ENCODE measurements at regions not wholly inside any gene's neighbourhood (a gene's known extent, or its start where the extent isn't known, plus 50 kb on each side); places are given as distances from the start of the nearest gene placed in this dataset.

DNA sequence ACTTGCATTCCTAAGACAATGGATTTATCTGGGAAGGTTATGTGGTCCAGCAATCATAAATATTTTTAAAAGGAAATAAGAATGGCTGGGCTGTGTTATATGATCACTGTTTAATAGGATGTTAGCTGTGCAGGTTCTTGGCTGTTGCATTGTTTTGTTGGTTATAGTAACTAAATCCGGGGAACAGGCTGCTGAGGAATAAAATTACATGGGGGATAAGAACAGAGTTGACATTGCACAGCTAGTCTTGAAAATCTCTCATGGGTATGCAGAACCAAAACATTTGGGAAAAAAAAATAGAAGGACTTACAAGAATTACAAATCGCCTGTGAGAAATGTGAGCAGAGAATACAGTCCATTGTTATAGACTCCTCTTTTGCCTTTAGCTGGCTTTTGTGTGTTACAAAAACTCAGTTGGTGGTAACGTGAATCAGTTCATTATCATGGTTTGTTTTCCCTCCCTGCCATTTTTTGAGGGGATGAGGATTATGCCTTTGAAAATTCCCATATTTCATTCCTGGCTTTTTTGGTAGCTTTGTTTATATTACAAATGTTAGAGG is 375.3 kb upstream of the DAB2 start:
- DNase-seq (ENCODE audit: low spot score): no peak

DNA sequence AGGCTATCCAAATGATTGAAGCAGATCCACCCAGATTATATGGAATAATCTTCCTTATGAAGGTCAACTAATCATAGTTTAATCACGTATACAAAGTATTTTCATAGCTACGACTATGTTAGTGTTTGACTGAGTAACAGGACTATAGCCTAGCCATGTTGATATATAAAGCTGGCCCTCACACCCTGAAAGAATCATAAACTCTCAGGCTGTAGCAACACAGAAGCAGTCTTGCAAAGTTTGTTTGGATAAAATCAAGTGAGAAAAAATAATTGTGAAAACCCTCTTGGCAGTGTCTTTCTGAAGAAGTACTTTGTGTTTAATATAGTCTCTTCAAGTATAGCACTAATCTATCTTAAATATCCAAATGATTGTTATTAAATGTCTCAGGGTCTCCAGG is 374.5 kb upstream of the DAB2 start:
- DNase-seq (ENCODE audit: low spot score): no peak

DNA sequence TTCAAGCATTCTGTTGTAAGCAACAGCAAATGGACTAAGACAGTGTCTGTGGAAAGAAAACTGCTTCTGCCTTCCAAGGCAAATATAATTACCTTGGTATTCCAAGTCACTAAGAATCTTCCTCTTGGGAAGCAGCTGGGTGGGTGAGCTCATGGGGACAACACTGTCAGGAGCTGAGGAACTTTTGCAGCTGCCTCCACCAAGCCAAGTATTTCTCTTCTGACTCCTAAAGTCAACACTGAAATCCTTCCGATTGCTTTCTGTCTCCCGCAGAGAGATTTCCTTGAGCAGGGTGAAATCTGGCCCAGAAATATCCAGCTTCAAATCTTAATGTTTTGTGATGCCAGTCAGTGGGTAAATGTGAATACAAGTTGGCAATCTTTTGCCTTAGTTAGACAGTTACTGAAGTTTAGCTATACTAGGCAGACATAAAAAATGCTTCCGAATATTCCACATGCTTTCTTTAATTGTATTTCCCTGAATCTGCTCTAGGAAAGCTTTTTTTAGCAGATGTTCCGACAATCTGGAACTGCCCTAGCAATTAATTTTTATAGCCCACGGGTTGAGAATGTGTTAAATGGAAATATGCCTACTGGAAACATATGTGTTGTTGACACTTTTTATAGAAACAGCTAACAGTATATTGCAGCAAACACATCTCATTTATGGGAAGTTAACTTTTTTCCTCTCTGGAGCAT is 369.9 kb upstream of the DAB2 start:
- no peak for DNase-seq (ENCODE audit: low spot score)

DNA sequence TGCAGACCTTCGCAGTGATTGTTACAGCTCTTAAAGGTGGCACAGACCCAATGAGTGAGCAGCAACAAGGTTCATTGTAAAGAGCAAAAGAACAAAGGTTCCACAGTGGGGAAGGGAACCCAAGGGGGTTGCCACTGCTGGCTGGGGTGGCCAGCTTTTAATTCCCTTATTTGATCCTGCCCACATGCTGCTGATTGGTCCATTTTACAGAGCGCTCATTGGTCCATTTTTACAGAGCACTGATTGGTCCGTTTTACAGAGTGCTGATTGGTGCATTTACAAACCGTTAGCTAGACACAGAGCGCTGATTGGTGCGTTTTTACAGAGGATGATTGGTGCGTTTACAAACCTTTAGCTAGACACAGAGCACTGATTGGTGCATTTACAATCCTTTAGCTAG is 360.6 kb upstream of the DAB2 start:
- DNase-seq (ENCODE audit: low spot score): no peak

DNA sequence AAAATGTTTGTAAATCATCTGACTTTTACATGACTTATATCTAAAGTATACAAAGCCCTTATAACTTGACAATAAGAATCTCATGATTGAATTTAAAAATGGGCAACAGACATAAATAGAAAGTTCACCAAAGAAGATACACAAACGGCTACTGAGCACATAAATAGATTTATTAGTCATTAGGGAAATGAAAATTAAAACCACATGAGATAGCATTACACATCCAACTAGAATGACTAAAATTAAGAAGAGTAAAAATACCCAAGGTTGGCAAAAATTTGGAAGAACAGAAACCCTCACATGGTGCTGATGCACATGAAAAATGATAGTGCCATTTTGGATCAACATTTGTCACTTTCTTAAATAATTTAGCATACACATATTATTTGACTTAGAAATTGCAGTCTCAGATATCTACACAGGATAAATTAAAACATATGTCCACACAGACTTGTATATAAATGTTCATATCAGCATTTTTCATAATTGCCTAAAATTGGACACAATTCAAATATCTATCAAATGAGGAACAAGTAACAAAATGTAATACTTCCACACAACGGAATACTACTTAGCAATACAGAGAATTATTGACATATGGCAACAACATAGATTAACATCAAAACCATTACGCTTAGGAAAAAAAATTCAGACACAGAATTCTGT is 359.1 kb upstream of the DAB2 start:
- no peak for DNase-seq (ENCODE audit: low spot score)

DNA sequence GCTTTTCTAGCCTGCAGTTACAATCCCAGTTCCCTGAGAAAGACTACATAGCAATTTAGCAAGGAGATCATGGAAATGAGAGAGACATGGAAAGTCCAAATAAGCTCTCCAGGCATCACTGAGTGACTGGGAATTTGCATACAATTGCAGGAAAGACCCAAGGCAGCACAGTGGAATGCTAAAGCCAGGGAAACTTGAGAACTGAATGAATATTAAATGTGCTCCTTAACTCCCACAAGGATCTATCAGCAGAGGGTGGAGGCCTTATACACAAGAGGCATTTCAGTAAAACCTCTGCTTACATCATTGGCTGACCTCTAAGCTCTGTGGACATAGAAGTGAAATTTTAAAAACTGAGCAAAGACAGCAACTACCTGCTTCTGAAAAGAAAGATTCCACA is 355.6 kb upstream of the DAB2 start:
- DNase-seq (ENCODE audit: low spot score): no peak

DNA sequence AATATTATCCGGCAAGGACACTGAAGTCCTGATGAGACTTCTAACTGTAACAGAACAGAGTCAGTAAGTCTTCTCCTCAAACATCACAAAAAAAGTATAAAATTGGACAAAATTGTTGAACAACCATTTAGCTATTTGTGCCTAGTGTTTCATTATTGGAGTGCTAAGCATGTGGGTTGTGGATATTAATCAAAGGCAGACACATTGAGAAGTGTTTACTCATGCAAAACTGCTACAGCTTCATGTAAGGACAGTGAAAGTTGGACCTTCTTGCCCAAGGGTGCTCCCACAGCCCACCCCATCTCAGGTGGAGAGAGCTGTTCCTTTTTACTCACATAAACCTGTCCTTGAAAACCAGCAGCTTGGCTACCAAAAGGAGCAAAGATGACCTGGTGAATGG is 355.1 kb upstream of the DAB2 start:
- no peak for DNase-seq (ENCODE audit: low spot score)

DNA sequence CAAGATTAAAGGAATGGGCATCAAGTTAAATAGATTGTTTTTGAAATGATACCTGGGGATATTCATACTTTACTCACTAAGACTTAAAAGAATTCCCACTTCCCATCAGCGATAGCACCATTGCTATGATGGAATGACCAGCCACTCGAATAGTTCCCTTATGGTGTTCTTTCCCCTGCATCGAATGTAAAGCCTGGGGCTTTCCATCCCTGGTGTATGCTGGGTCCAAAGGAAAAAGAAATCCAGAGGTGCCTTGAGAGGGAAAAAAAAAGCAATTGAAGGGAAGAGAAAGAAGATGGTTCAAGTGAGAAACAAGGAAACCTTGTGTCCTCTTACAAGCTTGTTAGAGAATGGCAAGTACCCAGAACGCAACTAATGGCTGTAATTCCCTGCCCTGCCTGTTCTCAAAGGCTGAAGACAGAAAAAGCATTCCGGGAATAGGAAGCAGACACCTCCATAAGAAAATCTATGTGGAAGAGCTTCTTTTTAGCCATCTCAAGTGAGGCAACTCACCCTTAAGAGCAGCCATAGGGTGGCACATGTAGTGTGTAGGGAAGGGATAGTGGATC is 351.1 kb upstream of the DAB2 start:
- DNase-seq (ENCODE audit: low spot score): no peak

DNA sequence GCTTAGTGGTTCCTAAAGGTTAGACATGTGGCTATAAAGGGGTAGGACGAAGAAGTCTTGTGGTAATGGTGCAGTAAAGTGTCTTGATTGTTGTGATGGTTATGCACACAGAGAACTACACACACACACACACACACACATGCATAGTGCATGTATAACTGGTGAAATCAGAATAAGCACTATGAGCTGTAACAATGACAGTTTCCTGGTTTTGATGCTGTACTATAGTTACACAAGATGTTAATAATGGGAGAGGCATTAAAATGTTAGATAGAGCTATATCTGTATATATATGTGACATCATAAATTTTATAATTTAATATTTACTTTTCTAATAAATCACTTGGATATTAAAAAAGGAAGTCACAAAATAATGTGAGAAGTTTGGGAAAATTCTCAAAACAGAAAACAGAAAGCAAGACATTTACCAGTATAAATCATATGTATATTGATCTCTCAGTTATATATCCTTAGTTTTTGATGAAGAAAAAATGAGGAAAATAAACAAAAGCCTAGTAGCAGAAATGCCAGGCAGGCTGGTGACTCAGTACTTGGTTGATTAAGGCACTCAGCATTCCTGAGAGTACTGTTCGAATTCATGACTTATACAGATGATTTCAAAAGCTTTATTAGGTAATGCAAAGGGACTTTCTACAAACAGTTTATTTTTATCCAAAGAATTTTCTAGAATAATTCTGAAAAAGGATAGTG is 350.5 kb upstream of the DAB2 start:
- no peak for DNase-seq (ENCODE audit: low spot score)

DNA sequence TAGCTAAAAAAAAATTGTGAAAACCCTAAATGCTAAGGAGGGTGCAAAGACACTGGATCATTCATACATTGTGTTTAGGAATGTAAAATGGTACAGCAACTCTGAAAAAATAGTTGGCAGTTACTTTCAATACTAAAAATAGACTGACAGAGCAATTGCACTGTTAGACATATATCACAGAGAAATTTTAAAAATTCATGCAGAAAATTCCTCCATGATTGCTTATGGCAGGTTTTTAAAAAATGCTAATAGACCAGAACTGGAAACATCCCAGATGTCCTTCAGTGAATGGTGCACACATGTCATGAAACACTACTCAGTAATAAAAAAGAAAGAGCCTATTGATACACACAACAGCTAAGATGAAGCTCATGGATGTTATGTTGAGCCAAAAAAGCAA is 349.8 kb upstream of the DAB2 start:
- no peak for DNase-seq (ENCODE audit: low spot score)

DNA sequence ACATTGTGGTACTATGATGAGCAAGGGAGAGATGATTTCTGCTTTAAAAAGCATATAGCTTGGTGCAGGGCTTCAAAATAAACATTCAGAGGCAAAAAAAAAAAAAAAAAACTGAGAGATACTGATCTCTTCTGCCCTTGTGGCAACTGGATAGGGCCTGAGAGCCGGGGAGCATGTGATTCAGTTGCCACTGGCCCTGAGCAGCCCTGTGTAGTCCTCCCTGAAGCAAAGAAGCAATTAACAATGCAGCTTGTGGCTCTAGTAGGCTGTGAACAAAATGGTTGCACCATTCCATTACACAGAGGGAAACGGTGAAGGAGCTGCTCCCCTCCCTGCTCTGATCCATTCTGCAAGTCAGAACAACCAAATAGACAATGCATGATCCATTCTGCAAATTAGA is 347.5 kb upstream of the DAB2 start:
- no peak for DNase-seq (ENCODE audit: low spot score)

DNA sequence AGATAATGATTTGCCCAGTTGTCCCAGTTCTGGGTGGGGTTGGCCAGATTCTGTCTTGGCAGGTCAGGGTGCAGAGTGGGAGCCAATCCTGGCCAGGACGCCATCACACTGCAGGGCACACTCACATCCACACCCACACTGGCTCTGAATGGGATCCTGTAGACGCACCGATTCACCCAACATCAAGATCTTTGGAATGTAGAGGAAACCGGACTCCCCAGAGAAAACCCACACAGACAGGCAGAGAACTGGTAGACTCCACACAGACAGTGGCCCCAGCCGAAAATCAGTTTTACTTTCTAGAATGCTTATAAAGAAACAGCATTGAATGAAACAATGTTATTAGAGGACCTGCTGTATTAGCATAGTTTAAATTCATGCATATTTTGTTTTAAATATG is 343.1 kb upstream of the DAB2 start:
- DNase-seq (ENCODE audit: low spot score): no peak

DNA sequence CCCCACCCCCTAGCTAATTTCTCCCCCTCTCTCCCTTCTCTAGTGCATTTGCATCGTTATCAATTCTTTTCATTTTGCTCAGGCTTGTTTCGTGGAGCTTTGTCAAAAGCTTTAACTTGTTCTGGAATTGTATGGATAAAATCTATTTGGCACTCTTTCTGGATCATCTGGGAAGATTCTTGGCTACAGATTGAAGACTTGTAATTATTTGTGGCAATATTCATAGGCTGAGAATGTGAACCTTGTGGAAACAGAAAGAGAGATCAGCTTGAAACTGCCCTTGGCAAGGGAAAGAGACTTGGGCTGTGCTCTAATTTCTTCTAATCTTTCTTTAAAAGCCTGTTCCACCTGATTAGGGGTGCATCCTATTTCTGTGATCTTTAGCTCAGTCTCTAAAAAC is 340.6 kb upstream of the DAB2 start:
- DNase-seq (ENCODE audit: low spot score): no peak

DNA sequence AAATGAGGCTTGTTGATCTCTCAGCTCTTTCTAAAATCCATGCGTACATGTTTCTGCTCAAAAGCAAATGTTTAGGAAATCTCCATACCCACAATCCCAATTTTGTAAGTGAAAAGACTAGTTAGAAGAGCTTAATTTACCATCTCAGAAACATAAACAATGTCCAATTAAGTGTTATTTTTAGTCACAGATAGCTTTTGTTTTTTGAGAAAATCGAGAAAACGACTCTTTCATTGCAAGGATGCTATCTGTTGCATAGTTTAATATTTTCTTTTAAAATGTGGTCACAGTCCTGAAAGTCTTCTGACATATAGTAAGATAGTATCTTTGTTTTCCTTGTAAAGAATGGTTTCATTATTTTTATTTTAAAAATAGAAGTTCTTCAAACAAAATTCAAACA is 338.0 kb upstream of the DAB2 start:
- DNase-seq (ENCODE audit: low spot score): no peak

DNA sequence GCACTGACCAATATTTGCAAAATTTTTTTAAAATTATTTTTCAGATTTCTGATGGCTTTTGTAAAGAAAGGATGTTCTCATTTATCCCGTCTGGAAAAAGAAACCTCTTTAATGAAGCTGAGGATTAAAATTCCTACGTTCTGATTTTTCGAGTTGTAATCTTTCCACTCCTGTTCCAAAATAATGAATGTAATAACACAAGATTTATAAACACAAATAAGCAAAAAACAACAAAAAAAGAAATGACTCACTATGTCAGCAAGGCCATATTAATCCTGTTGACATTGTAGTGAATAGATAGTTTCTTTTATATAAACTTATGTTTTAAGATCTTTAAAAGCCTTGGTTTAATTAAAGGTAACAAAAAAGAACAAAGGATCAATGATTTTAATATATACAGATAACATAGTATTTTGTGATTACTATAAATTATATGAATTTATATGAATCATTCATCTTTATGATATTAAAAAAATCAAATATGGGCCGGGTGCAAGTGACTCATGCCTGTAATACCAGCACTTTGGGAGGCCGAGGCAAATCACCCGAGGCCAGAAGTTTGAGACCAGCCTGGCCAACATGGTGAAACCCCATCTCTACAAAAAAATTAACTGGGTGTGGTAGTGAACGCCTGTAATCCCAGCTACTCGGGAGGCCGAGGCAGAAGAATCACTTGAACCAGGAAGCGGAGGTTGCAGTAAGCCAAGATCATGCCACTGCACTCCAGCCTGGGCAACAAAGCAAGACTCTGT is 336.6 kb upstream of the DAB2 start:
- DNase-seq (ENCODE audit: low spot score): no peak

DNA sequence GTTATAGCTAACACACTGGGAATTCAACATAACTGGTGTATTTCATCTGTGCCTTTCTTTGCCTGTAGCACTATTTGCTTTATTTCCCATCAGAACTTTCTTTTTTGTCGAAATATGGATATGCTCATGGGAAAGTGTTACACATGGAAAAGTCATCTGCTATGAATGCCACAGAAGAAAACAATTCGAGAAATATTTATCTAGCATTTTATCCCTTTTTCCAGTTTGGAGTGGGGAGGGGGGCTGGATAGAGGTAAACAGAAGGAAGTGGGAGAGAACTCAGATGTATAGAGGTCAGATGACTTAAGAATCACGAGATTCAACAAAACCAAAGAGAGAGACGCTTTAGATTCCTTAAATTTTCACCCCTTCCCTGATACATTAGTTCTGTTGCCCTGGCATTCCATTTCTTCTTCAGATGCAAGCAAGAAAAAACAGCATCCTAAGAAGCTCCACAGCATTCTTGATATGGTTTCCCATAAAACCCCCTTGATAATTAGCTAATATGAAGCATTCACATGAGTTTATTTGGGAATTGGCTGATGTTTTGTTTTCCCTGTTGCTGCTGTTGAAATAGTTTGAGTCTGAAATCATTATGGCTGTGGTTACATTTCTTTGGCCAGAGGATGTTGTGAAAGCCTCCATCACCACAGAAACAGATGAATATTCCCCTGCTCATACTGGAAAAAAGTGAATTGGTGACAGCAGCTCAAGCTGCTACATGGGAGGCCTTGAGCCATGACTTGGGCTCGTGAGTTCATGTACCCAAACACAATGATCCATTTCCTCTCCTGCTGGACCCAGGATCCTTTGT is 335.8 kb upstream of the DAB2 start:
- no peak for DNase-seq (ENCODE audit: low spot score)

DNA sequence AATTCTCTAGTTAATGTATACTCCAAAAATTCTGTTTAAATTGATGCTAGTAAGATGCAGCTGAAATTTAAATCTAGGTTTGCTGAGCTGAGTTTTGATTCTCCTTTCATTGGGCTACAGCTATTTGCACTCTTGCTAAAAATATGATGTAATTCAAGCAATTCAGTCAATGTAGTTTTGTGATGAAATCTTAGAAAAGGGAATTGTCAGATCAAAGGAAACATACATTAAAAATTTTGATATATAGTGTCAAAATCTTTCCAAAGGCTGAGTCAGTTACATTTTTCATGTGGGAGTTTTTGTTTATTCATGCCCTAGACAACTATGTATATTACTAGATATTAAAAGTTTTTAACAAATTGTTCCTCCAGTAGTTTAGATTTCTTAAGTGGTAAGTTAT is 334.9 kb upstream of the DAB2 start:
- no peak for DNase-seq (ENCODE audit: low spot score)

DNA sequence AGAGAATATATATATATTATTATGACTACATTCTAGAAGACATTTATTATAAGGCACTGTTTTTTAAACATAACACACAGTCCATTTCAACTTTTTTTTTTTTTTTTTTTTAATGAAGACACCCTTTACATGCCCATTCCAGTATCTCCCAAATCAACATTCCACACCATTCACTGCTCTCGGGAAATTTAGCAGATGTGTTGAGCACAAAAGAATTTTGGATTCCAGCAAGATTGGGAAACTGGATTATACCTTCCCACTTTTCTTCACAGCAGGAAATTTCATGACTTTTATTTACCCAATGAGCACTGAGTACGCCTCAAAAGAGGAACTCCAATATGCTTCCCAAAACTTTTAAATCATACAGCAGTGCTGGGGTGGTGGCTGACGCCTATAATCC is 333.6 kb upstream of the DAB2 start:
- DNase-seq (ENCODE audit: low spot score): no peak

DNA sequence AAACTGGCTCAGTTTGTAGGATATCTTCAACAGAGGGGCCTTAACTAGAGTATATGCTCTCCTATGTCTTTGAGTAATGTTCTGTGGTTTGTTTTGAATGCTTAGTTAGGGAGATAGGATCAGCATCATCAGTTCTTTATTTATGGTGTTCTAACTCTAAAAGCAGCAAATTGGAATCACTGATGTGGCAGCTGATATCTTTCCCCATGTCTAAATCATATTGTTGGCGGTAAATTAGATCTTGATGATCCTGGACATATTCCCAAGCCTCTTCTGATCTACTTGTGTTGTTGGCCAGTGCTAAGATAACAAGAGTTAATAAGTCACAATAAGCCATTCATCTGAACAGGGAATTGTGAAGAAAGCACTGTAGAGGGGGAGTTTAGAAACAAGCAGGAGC is 332.4 kb upstream of the DAB2 start:
- no peak for DNase-seq (ENCODE audit: low spot score)

DNA sequence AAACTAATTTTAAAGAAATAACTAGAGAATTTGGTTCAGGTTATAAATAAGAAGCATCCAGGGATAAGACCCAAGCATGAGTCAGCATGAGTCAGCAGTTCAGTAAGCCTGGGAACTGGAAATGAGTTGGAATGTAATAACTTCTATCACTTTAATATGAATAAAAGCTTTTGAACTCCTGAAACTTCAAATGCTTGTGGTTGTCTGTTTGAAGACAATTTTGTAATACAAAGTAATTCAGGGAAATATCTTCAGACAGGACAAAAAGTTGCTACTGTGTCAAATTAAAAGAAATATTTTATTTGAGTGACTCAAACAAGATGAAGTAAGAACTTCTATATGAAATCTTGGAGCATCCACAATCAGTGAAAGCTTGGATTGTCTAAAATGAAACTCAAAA is 331.2 kb upstream of the DAB2 start:
- DNase-seq (ENCODE audit: low spot score): no peak

DNA sequence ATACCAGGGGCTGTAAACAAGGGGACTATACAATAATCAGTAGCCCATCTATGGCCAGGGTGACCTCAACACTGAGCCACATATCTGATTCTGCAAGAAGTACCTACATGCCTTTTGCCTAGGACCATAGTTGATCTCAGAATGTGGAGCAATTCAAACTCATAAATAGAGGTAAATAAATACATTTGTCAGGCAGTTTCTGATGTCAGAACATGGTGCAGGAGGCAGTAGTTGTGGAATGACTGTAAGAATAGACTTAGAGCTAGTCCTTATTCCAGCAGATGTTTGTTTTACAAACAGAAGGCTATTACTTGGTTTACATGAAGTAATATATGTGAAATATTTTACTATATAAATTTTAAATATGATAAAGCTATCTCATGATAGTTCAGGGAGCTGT is 330.7 kb upstream of the DAB2 start:
- DNase-seq (ENCODE audit: low spot score): no peak
